Lower leg skin (tissue), 3 donors: ENCODE measurements at regions not wholly inside any gene's neighbourhood (a gene's known extent, or its start where the extent isn't known, plus 50 kb on each side); places are given as distances from the start of the nearest gene placed in this dataset.

ENCODE experiments used
- CTCF ChIP-seq, 3 donors: fragments of 450-650 bp; IDR thresholded peaks; one replicate each; pipeline ENCODE4 v1.5.1; 2016; ENCODE audit warnings: antibody characterized with exemption in 3 of 3, mild to moderate bottlenecking in 3 of 3, moderate library complexity in 2 of 3
- POLR2A ChIP-seq, 2 donors: fragments of 450-650 bp; IDR thresholded peaks; one replicate each; pipeline ENCODE4 v1.6.1; 2016 to 2017; ENCODE audit warnings: antibody characterized with exemption in 2 of 2, mild to moderate bottlenecking in 1 of 2, moderate library complexity in 1 of 2

GRCh38 chr11:41799754-41800153 lies 340.3 kb upstream of the LRRC4C start:
- TF ChIP-seq CTCF (IDR thresholded peaks at IDR 0.05) (no peak), POLR2A (IDR thresholded peaks at IDR 0.05) (no peak)
